K562 (cell line): ENCODE measurements at regions not wholly inside any gene's neighbourhood (a gene's known extent, or its start where the extent isn't known, plus 50 kb on each side); places are given as distances from the start of the nearest gene placed in this dataset.

ENCODE experiments used
- CTCF ChIP-seq, 3 experiments: IDR thresholded peaks in 2 of 3; conservative IDR thresholded peaks in 1 of 3; 2 replicates each; pipeline ENCODE4 v1.5.1; 2011 to 2012; ENCODE audit warnings: low read length in 3 of 3, mild to moderate bottlenecking in 3 of 3, control low read depth in 2 of 3, improper control_type of control experiment in 1 of 3, inconsistent platforms in 1 of 3, low read depth in 1 of 3, mixed read lengths in 1 of 3, moderate library complexity in 1 of 3; ENCODE audit not compliant: insufficient read depth in 2 of 3
- GATAD2A ChIP-seq: fragments of 450-650 bp; IDR thresholded peaks from 2 replicates; pipeline ENCODE4 v1.6.1; 2017
- POLR2A ChIP-seq: fragments of 450-650 bp; conservative IDR thresholded peaks from 2 replicates; pipeline ENCODE4 v1.6.1; 2016
- SRF ChIP-seq, 2 experiments: fragments of 250-450, 450-650 bp in 1 of 2; sonication (Bioruptor Pico) in 1 of 2; sonication (generic) in 1 of 2; formaldehyde crosslinking; IDR thresholded peaks; 2 replicates each; pipeline versions ENCODE4 v1.5.0 to v1.5.1; 2020 to 2022; ENCODE audit warnings: mild to moderate bottlenecking in 1 of 2, missing genetic modification reagents in 1 of 2

DNA sequence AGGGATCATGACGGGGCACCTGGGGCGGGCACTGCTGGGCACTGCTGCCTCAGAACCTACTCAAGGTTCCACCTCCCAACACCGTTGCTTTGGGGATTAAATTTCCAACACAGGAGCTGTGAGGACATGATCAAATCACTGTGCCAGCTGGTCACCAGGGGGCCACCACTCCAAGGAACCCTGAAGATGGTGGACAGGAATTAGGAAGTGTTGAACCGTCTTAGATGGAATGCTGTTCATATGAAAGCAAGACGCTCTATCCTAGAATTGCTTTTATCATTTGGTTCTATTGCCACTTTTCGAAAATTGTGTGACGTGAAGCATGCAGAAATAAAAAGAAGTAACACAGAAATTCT, 140.3 kb downstream of the DLL1 start:
- TF ChIP-seq CTCF (IDR thresholded peaks at IDR 0.05 in 2 of 3, conservative IDR thresholded peaks at IDR 0.05 in 1 of 3; ENCODE audit: insufficient read depth in 2 of 3, low read depth in 1 of 3, low read length in 3 of 3) (0 out of 6 replicates have a peak, but pooled peaks of 1 of the 3 experiments have one; percentile 10), SRF (CRISPR knock-in tag; IDR thresholded peaks at IDR 0.05) (no peak), GATAD2A (no peak), POLR2A (no peak)
